HG02970 (cell line): ENCODE measurements at regions not wholly inside any gene's neighbourhood (a gene's known extent, or its start where the extent isn't known, plus 50 kb on each side); places are given as distances from the start of the nearest gene placed in this dataset.

ENCODE experiments used
- ATAC-seq: cut with Tn5 transposase; IDR thresholded peaks from one replicate; pipeline ENCODE4 v1.9.1; 2021; ENCODE audit warnings: mild to moderate bottlenecking, moderate library complexity, moderate number of reproducible peaks; ENCODE audit not compliant: unreplicated experiment, low FRiP score

DNA sequence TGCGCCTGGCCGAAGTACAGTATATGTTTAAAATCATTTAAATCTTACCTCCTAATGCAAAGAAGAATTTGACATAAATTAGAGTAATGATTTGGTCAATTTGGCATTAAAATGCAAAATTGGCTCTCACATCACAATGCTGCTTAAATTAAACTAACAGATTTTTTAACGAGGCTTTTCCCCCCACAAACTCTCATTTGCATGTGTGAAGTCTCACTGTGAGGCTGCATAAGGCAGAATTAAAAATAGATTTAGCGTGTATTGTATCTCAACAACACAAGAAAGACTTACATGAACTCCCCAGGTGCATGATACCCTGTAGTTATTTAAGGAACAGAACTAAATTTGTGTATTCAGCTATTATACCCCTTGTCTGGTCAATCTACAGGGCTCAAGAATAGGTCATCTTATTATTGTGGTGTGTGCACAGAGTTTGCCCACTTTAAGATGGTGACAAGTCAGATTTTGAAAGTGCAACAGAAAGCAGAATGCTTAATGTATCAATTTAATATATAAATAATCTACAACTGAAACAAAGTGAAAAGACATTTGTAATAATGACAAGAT, 897.9 kb downstream of the EPHA3 start:
- no peak for ATAC-seq

DNA sequence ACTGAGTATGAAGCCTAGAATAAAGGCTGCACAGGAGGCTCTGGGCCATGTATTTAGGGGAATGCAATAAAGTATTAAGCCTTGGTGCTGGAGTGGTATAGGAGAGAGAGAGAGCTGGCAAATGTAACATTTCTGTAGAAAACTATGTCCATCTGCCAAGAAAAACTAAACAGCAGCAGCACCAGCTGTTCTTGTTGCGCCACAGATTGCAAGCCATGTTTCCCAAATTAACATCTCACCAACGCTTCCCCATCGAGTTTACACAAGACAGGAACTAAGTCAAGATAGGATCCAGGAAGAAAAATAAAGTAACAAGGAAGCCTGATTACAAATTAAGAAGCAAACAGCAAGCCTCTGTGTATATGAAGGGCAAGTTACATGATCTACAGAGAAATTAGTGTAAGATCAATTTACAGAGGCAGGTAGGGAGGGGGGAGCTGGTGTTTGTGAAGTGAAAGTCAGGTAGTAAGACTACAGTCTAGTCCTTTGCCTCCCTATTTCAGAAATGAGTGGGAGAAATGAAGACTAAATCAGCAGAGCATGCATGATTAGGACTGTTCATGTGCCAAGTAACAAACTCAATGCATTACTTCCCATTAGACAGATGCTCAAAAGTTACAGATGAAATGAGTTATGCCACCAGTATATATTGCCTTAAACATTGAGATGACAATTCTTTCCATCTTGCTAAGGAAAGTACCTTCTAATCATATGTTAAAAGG, 900.5 kb downstream of the EPHA3 start:
- no peak for ATAC-seq

DNA sequence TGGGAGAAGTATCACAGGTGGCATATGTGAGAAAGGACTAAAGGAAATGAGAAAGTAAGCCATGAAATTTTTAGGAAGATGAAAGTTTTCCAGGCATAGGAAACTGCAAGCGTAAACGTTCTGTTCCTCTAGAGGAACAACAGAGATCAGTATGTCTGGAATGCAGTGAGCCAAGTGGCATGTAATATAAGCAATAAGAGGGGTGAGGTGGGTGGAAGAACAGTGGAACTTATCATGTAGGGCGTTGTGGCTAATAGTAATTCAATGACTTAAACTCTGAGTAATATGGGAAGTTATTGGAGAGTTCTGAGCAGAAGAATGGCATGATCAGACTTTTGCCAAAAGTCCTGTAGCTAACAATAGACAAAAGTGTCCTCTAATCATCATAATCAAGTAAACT, 902.9 kb downstream of the EPHA3 start:
- no peak for ATAC-seq

DNA sequence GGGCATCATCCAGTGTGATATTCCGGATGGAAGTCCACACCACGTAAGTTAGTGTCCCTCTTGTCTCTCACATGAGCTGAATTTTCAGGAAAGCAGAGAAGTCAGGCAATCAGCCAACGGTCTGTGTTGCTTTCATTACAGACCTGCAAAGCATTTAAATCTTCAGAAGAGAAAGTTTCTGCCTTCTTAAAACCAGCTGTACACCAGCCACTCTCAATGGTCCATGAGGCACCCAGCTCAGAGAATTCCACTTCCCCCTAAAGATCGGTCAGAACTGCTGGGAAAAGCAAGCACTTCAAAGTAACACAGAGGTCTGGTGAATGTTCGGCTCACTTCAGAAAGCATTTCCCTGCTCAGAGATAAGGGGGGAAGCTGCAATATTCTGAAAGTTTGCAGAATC, 903.7 kb downstream of the EPHA3 start:
- ATAC-seq, result no peak

DNA sequence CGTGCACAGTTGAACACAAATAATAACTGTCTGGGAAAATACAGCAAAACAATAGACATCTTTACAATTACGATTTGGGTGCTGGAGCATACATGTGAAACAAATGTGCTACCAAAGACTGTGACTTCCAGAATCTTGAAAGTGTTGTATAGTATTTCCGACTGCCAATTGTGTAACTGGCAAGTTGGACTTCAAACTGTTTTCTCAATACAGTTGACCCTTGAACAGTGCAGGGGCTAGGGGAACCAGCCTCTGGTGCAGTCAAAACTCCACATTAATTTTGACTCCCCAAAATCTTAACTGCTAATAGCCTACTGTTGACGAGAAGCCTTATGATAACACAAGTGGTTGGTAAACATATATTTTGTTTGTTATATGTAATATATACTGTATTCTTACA, 904.2 kb downstream of the EPHA3 start:
- ATAC-seq, result no peak

DNA sequence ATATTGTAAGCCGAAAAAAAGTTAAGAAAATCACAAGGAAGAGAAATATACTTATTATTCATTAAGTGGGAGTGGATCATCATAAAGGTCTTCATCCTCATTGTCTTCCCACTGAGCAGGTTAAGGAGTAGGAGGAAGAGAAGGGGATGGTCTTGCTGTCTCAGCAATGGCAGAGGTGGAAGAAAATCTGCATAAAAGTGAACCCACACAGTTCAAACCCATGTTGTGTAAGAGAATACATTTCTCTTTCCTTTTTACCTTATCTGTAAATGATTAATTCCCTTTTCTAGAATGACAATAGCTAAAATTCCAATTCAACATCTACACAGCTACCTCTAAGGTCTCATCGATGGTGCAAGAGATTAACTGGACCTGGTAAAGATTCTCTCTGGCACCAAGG, 904.6 kb downstream of the EPHA3 start:
- ATAC-seq, result no peak

DNA sequence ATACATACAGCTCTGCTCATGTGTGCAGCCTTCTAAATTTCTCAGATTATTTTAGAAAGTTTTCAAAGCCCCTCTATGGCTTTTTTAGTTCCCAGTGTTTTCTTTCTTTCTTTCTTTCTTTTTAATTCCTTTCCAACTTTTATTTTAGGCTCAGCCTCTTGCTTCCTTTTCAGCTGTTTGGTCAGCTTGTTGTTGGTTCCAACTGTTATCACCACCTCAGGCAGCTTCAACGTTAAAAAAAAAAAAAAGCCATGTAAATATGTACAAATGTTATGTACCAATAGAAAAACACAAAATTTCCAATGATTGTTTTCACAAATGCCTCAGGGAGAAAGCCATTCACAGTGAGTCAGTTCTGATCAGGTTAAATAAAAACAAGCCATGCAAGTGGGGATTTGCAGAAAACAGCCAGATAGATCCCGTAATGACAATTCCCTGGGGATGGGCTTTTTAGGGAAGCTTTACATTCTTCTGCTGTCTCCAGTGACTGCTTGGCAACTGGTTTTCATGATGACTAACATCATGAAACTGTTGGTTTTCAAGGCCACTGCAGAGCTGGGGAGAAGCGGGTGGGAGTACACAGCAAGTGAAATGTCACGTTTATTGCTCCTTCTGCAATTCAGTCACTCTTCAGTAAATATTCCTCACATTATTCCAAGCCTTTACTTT, 908.4 kb downstream of the EPHA3 start:
- no peak for ATAC-seq

DNA sequence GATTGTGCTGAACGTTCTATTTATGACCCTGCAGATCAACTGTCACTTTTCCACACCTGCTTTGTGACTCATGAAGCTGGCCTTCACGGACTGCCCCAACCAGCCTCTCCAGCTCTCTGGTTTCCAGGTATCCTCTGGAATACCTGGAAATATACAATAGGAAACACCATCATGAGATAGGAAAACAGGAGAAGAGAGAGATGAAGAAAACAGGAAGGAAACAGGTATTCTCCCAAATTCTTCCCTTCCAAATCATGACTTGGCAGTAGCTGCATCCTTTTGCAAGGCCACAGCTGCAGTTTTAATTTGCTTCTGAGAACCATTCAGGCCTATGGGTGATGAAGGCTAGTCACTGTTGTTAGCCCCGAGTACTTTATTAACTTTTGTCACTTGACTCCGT, 909.1 kb downstream of the EPHA3 start:
- no peak for ATAC-seq

DNA sequence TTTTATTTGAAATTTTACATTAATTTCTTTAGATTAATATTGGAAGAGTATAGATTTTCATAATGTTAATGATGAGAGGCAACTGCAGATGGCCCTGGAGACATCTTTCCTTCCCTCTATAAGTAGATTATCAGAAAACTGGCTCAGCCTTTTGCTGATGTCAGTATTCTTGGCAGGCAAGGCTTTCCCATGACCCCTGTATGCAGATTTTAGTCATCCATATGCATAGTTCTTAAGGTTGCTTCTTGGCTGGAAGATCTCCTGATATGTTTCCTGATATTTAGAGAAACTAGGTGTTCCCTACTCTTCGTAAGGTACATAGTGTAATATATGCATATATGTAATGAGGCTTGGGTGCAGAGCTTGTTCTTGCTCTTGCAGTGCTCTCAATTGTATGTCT, 911.4 kb downstream of the EPHA3 start:
- no peak for ATAC-seq

DNA sequence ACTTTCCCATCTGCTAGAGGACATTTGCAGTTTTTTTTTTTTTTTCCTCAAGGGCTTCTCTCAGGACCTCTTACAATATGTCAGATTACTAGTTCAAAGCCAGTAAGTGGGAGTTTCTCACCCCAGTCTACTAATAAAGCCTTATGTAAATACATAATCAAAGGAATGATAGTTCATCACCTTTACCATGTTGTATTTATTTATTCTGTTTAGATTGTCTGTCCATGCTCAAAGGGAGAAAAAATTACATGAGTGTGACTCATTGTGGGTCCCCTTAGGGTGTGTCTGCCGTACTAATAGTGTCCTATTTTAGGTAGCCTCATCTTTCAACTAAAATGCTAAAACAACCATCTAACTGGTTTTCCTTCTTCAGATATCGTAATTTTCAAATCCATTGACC, 917.6 kb downstream of the EPHA3 start:
- ATAC-seq, result no peak

DNA sequence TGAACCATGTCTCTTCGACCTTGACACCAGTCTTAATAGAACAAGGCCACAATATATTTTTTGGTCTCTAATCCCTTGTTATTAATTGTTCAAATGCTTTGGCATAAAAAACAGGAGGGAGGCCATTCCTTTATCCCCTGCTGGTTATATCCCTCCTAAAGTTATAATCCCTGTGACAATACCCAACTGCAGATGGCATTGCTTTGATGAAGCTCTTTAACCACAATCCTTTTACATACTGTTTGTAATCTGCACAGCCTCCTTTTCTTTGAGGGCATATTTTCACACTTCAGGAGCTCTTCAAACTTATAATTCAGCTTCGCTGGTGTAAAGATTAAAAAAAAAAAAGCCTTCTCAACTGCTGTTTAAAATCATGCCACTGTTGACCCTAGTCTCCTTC, 919.0 kb downstream of the EPHA3 start:
- ATAC-seq, result no peak

DNA sequence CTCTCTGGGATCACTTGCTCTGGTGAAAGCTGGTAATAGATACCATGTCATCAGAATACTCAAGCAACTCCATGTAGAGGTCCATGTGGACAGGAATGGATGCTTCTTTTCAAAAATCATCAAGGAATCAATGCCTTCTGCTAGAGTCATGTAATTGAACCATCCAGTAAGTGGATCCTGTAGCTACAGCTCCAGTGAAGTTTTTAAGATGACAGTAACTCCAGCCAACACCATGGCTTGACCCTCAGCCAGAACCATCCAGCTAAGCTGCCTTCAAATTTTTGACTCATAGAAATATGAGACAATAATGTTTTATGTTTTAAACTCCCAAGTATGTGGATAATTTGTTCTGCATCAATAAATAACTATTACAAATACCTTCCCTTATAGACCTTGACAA, 923.7 kb downstream of the EPHA3 start:
- ATAC-seq, result no peak

DNA sequence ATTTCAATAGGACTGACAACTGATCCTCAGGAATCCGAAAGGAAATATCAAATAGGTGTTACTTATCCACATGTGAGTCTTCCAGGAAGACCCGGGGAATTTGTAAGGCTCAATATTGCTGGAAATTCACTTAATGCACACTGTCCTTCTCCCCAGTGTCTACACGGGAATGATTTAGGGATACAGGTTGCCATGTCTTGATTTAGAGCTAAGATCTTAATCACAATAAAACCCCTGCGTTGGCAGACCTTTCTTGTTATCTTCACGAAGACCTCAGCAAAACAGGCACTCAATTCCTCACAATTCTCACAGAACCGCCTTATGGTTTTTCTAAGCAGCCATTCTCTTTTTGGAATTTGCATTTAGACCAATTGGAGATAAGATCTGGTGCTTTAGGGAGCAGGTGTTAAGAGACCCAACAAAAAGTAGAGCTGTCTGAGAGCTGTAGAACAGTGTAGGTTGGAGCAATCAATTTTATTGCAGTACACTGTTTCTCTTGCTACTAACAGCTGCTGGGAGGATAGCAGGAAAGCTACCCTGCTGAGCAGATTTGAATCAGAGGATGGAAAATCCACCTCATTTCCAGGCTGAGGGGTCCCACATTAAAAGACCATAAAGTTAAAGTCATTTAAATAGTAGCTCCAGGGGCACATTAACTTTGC, 925.7 kb downstream of the EPHA3 start:
- no peak for ATAC-seq

DNA sequence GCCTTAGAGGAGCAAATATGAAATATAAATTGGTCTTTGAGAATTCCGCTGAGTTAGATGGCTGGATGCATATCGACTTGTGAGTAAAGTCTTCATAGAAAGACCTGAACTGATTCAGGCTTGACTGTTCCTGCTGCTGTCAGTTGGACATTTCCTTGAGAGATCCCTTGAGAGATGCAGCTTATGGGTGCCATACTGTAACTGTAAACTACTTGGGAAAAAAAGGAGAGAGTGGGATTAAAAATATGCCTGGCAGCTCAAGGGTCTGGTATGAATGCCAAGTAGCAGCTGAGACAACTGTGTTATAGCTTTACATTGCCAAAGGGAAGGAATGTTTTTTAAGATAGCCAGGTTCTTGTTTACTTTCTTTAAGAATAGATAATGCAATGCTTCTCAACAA, 926.6 kb downstream of the EPHA3 start:
- no peak for ATAC-seq

DNA sequence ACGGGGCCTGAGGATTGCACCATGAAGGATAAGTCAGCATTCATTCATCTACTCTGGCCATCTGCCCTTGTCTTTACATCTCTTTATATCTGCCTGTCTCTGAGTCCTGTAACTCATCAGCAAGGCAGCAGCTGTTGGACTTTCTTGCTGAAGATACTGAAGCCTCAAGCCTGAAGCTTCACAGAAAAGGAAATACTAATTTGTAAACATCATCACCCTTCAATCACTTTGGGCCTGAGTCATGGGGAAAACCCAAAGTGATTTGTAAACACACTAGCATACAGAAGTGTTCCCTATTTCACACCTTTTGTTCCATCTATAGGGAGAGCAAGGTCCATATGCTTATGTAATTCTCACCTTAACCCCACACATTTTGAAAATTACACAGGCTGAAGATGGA, 928.2 kb downstream of the EPHA3 start:
- no peak for ATAC-seq

DNA sequence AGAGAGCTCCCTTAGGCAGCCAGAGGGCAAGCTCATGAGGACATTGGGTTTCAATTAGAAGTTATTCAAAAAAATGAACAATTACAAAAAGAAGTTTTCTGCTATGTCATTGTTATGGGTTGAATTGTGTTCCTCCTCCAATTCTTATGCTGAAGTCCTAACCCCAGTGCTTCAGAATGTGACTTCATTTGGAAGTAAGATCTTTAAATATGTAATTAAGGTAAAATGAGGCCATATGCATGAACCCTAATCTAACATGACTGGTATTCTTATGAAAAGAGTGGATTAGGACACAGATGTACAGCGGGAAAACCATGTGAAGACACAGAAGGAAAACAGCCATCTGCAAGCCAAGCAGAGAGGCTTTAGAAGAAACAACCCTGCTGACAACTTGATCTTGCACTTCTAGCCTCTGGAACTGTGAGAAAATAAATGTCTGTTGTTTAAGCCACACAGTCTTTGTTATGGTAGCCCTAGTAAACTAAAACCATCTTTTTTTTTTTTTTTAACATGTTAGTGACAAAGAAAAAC, 929.6 kb downstream of the EPHA3 start:
- ATAC-seq, result no peak

DNA sequence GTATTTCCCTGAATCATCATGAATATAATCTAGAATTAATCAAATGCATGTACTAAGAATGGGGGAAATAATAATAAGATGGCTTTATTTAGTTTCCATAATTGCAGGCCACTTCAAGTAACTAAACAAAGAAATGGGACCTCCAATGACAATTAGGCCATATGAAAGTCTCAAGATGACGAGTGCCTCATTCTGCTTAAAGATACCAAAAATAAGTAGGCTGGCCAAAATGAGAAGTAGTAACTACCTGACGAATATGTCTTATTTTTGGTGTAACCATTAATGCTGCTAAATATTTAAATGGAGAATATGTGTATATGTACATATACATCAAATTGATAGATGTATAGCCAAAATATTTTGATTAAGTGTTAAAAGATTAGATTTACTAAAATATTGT, 932.6 kb downstream of the EPHA3 start:
- no peak for ATAC-seq

DNA sequence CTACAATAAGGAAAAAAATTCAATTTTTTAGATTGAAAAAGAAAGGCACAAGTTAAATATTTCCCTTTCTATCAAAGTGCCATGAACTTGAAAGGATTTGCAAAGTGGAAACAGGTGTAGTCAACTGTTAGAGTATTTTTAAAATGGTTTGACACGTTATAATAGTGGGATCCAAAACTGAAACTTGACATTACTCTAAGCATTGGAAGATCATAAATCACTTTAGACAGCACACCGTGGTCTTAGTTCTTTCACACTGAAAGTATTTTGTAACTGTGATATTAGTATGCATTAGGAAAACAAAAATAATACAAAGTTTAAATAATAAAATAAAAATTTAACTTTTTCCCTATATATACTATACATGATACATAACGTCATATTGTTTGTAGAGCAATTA, 933.1 kb downstream of the EPHA3 start:
- ATAC-seq, result no peak

DNA sequence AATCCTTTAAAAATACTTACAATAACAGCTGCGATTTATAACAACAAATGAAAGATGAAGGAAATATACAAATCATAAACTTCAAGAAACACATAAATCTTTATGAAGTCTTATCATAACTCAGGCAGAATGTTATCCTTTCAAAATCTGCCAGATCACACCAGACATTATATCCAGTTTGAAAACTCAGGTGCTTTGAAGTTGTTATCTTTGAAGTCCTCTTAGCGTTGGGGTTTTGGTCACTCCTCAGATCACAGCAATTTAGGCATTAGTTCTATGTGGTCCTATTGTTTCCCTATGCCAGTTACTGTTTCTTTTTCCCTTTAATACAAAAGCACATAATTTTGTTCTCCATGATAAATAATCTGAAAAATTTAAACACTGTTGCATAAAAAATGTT, 934.6 kb downstream of the EPHA3 start:
- no peak for ATAC-seq

DNA sequence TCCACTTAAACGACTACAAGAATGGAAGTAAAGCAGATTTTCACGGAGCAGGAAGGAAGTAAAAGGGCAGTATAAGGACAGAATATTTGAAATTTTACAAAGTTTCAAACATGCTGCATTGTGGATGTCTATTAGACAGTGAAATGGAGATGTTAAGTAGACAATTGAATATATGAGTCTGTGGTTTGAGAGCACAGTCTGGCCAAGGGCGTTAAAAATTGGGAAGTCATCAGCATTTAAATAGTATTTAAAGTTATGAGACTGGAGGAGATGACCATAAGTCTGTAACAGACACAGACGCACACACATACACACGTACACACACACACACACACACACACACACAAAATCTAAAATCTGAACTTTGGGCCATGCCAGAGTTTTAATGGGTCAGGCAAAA, 935.9 kb downstream of the EPHA3 start:
- ATAC-seq, result no peak

DNA sequence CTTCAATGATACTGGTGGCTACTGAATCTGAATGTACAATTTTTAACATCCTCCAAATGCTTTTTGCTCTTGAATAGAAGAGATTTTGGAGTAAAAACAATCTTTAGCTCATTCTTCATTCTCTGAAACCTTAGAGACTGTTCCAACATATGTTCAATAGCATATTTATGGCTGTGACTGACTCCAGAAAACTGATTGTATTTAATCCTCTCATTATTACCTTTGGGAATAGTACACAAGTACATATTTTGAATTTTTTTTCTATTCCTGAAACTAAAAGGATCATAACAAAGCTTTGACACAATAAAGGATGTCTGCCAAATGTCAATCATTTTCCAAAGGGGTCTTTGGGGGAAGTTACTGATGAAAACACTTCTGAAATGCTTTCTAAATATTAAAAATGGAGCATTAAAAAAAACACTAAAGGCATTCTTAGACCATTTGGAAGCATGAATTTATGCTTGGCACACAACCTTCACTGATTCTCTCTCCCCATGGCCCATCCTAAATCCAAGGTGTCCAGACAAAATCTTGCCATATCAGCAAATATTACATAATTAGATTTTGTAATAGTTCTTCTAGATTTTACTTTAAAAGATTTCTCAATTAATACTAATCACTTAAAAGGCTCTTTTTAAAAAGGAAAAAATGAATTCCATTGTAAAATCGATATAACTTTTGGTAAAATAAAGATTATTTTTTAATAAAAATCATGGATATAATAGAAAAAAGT, 936.8 kb downstream of the EPHA3 start:
- ATAC-seq, result no peak
